ENCODE measurements at regions not wholly inside any gene's neighbourhood (a gene's known extent, or its start where the extent isn't known, plus 50 kb on each side); places are given as distances from the start of the nearest gene placed in this dataset.

GRCh38 chr1:60898413-60898812, 183.9 kb upstream of the NFIA start:
- no peak for TF ChIP-seq CSDC2 (CRISPR knock-in tag; IDR thresholded peaks at IDR 0.05)
- no peak for ATAC-seq

- TF ChIP-seq TOX (CRISPR knock-in tag; IDR thresholded peaks at IDR 0.05; ENCODE audit: borderline replicate concordance), result no peak
- TF ChIP-seq, protein P1, sequence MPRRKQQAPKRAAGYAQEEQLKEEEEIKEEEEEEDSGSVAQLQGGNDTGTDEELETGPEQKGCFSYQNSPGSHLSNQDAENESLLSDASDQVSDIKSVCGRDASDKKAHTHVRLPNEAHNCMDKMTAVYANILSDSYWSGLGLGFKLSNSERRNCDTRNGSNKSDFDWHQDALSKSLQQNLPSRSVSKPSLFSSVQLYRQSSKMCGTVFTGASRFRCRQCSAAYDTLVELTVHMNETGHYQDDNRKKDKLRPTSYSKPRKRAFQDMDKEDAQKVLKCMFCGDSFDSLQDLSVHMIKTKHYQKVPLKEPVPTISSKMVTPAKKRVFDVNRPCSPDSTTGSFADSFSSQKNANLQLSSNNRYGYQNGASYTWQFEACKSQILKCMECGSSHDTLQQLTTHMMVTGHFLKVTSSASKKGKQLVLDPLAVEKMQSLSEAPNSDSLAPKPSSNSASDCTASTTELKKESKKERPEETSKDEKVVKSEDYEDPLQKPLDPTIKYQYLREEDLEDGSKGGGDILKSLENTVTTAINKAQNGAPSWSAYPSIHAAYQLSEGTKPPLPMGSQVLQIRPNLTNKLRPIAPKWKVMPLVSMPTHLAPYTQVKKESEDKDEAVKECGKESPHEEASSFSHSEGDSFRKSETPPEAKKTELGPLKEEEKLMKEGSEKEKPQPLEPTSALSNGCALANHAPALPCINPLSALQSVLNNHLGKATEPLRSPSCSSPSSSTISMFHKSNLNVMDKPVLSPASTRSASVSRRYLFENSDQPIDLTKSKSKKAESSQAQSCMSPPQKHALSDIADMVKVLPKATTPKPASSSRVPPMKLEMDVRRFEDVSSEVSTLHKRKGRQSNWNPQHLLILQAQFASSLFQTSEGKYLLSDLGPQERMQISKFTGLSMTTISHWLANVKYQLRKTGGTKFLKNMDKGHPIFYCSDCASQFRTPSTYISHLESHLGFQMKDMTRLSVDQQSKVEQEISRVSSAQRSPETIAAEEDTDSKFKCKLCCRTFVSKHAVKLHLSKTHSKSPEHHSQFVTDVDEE (CRISPR knock-in tag; IDR thresholded peaks at IDR 0.05), result peak; percentile 49; the same call in 1 of the 2 replicates
- no peak for ATAC-seq
Measured at GRCh38 chr1:60896701-60897363, 185.5 kb upstream of the NFIA start.

DNA sequence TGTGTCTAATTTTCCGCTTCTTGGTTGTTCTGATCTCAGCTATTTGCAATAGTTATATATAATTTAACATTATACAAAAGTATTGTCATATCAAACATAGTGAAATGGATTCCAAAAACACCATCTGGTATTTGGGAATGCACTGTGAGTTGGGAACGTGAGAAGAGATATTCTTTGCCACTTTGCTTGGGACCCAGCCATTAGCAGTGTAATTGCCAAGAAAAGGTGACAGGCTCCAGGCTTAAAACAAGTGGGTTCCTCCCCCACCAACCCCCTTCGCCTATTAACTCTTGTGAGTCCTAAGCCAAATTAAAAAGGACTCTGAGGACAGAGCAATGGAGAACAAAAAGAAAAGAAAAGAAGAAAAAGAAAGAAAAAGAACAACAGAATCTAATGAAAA, 186.7 kb upstream of the NFIA start:
- no peak for ATAC-seq
- TF ChIP-seq ESRRG (CRISPR knock-in tag; IDR thresholded peaks at IDR 0.05), result no peak
- no peak for TF ChIP-seq BACH2 (CRISPR knock-in tag; IDR thresholded peaks at IDR 0.05; ENCODE audit: borderline replicate concordance)
- TF ChIP-seq, protein P1 (CRISPR knock-in tag; IDR thresholded peaks at IDR 0.05), result no peak
- no peak for TF ChIP-seq ZFP3 (CRISPR knock-in tag; IDR thresholded peaks at IDR 0.05)
- no peak for TF ChIP-seq PPARA (CRISPR knock-in tag; IDR thresholded peaks at IDR 0.05; ENCODE audit: borderline replicate concordance)
- no peak for TF ChIP-seq TOX (CRISPR knock-in tag; IDR thresholded peaks at IDR 0.05; ENCODE audit: borderline replicate concordance)
- TF ChIP-seq, protein P2, sequence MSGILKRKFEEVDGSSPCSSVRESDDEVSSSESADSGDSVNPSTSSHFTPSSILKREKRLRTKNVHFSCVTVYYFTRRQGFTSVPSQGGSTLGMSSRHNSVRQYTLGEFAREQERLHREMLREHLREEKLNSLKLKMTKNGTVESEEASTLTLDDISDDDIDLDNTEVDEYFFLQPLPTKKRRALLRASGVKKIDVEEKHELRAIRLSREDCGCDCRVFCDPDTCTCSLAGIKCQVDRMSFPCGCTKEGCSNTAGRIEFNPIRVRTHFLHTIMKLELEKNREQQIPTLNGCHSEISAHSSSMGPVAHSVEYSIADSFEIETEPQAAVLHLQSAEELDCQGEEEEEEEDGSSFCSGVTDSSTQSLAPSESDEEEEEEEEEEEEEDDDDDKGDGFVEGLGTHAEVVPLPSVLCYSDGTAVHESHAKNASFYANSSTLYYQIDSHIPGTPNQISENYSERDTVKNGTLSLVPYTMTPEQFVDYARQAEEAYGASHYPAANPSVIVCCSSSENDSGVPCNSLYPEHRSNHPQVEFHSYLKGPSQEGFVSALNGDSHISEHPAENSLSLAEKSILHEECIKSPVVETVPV (CRISPR knock-in tag; IDR thresholded peaks at IDR 0.05), result no peak
- no peak for TF ChIP-seq POU6F1 (CRISPR knock-in tag; IDR thresholded peaks at IDR 0.05; ENCODE audit: borderline replicate concordance, low read depth)
- TF ChIP-seq, protein P3, sequence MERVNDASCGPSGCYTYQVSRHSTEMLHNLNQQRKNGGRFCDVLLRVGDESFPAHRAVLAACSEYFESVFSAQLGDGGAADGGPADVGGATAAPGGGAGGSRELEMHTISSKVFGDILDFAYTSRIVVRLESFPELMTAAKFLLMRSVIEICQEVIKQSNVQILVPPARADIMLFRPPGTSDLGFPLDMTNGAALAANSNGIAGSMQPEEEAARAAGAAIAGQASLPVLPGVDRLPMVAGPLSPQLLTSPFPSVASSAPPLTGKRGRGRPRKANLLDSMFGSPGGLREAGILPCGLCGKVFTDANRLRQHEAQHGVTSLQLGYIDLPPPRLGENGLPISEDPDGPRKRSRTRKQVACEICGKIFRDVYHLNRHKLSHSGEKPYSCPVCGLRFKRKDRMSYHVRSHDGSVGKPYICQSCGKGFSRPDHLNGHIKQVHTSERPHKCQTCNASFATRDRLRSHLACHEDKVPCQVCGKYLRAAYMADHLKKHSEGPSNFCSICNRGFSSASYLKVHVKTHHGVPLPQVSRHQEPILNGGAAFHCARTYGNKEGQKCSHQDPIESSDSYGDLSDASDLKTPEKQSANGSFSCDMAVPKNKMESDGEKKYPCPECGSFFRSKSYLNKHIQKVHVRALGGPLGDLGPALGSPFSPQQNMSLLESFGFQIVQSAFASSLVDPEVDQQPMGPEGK (CRISPR knock-in tag; IDR thresholded peaks at IDR 0.05; ENCODE audit: borderline replicate concordance), result no peak
- no peak for TF ChIP-seq SNAI2 (CRISPR knock-in tag; IDR thresholded peaks at IDR 0.05)
- no peak for TF ChIP-seq OSR1 (CRISPR knock-in tag; IDR thresholded peaks at IDR 0.05)
- TF ChIP-seq ISL1 (CRISPR knock-in tag; IDR thresholded peaks at IDR 0.05), result no peak
- no peak for TF ChIP-seq ZFP30 (CRISPR knock-in tag; IDR thresholded peaks at IDR 0.05)
- TF ChIP-seq ZNF565 (CRISPR knock-in tag; conservative IDR thresholded peaks at IDR 0.05; ENCODE audit: low read depth), result no peak
- TF ChIP-seq ZC3H10 (CRISPR knock-in tag; IDR thresholded peaks at IDR 0.05), result no peak
- no peak for TF ChIP-seq TCF4 (CRISPR knock-in tag; IDR thresholded peaks at IDR 0.05; ENCODE audit: borderline replicate concordance)
- no peak for TF ChIP-seq ZNF8 (CRISPR knock-in tag; IDR thresholded peaks at IDR 0.05)
- no peak for TF ChIP-seq ZNF70 (CRISPR knock-in tag; IDR thresholded peaks at IDR 0.05)
